Panc1 (cell line): ENCODE measurements at regions not wholly inside any gene's neighbourhood (a gene's known extent, or its start where the extent isn't known, plus 50 kb on each side); places are given as distances from the start of the nearest gene placed in this dataset.

Experiments used
- POLR2AphosphoS5 ChIP-seq: IDR thresholded peaks from 2 replicates; pipeline ENCODE4 v1.6.1; 2012; ENCODE audit warnings: mild to moderate bottlenecking, low read depth, low read length, moderate library complexity
- SIN3A ChIP-seq: IDR thresholded peaks from 2 replicates; pipeline ENCODE4 v1.6.1; 2012; ENCODE audit warnings: low read depth, mild to moderate bottlenecking, low read length, moderate library complexity, borderline replicate concordance; ENCODE audit not compliant: insufficient read depth
- TCF7L2 ChIP-seq: IDR thresholded peaks from 2 replicates; pipeline ENCODE4 v1.6.1; 2011; ENCODE audit warnings: mild to moderate bottlenecking, low read depth, low read length, inconsistent platforms
- TF ChIP-seq, protein P1 (sequence below): fragments of 450-650 bp; IDR thresholded peaks from 2 replicates; pipeline ENCODE4 v1.5.1; 2017; ENCODE audit warnings: mild to moderate bottlenecking
- TF ChIP-seq, protein P2 (sequence below), 2 experiments: IDR thresholded peaks; 2 replicates each; pipeline ENCODE4 v1.6.1; 2011 to 2012; ENCODE audit warnings: low read depth in 2 of 2, control low read depth in 1 of 2, low read length in 1 of 2, mild to moderate bottlenecking in 1 of 2, moderate library complexity in 1 of 2; ENCODE audit not compliant: insufficient read depth in 1 of 2

DNA sequence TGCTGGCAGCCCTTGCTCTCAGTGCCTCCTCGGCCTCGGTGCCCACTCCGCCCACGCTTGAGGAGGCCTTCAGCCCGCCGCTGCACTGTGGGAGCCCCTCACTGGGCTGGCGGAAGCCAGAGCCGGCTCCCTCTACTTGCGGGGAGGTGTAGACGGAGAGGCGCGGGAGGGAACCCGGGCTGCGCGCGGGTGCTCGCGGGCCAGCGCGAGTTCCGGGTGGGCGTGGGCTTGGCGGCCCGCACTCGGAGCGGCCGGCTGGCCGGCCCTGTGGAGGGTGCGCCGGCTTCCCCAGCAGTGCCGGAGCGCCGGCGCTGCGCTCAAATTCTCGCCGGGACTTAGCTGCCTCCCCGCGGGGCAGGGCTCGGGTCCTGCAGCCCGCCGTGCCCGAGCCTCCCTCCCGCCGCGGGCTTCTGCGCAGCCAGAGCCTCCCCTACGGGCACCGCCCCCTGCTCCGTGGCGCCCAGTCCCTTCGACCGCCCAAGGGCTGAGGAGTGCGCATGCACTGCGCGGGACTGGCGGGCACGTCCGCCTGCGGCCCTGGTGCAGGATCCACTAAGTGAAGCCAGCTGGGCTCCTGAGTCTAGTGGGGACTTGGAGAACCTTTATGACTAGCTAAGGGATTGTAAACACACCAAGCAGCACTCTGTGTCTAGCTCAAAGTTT lies 231.5 kb downstream of the EFHB start:
- TF ChIP-seq SIN3A (no peak), POLR2AphosphoS5 (no peak), TCF7L2 (no peak)
- TF ChIP-seq, protein P1, sequence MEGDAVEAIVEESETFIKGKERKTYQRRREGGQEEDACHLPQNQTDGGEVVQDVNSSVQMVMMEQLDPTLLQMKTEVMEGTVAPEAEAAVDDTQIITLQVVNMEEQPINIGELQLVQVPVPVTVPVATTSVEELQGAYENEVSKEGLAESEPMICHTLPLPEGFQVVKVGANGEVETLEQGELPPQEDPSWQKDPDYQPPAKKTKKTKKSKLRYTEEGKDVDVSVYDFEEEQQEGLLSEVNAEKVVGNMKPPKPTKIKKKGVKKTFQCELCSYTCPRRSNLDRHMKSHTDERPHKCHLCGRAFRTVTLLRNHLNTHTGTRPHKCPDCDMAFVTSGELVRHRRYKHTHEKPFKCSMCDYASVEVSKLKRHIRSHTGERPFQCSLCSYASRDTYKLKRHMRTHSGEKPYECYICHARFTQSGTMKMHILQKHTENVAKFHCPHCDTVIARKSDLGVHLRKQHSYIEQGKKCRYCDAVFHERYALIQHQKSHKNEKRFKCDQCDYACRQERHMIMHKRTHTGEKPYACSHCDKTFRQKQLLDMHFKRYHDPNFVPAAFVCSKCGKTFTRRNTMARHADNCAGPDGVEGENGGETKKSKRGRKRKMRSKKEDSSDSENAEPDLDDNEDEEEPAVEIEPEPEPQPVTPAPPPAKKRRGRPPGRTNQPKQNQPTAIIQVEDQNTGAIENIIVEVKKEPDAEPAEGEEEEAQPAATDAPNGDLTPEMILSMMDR, result no peak
- TF ChIP-seq, protein P2, sequence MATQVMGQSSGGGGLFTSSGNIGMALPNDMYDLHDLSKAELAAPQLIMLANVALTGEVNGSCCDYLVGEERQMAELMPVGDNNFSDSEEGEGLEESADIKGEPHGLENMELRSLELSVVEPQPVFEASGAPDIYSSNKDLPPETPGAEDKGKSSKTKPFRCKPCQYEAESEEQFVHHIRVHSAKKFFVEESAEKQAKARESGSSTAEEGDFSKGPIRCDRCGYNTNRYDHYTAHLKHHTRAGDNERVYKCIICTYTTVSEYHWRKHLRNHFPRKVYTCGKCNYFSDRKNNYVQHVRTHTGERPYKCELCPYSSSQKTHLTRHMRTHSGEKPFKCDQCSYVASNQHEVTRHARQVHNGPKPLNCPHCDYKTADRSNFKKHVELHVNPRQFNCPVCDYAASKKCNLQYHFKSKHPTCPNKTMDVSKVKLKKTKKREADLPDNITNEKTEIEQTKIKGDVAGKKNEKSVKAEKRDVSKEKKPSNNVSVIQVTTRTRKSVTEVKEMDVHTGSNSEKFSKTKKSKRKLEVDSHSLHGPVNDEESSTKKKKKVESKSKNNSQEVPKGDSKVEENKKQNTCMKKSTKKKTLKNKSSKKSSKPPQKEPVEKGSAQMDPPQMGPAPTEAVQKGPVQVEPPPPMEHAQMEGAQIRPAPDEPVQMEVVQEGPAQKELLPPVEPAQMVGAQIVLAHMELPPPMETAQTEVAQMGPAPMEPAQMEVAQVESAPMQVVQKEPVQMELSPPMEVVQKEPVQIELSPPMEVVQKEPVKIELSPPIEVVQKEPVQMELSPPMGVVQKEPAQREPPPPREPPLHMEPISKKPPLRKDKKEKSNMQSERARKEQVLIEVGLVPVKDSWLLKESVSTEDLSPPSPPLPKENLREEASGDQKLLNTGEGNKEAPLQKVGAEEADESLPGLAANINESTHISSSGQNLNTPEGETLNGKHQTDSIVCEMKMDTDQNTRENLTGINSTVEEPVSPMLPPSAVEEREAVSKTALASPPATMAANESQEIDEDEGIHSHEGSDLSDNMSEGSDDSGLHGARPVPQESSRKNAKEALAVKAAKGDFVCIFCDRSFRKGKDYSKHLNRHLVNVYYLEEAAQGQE (IDR thresholded peaks at IDR 0.05; ENCODE audit: insufficient read depth in 1 of 2, low read depth in 2 of 2, low read length in 1 of 2), result no peak
